HL-60 (cell line): ENCODE measurements at regions not wholly inside any gene's neighbourhood (a gene's known extent, or its start where the extent isn't known, plus 50 kb on each side); places are given as distances from the start of the nearest gene placed in this dataset.

Source experiments
- DNase-seq, 2 experiments: peaks; one replicate each; pipeline ENCODE4 v3.0.0-alpha.2; 2010 to 2020; ENCODE audit warnings: low read depth in 1 of 2, low spot score in 1 of 2
- H3K27ac ChIP-seq: fragments of 250-450 bp; sonication (Bioruptor Pico); replicated peaks from 2 replicates; pipeline ENCODE4 v1.5.1; 2020; ENCODE audit warnings: mild to moderate bottlenecking, moderate library complexity
- H3K27me3 ChIP-seq: fragments of 250-450 bp; sonication (Bioruptor Pico); 2 replicates; pipeline ENCODE4 v1.5.1; 2021; ENCODE audit warnings: mild to moderate bottlenecking, moderate library complexity; ENCODE audit not compliant: insufficient read depth, poor library complexity, severe bottlenecking
- H3K4me3 ChIP-seq: replicated peaks from 2 replicates; pipeline ENCODE4 v1.5.1; 2011; ENCODE audit warnings: mild to moderate bottlenecking, control low read depth, low read length; ENCODE audit not compliant: insufficient read depth
- GABPA ChIP-seq: IDR thresholded peaks from 2 replicates; pipeline ENCODE4 v1.6.1; 2012; ENCODE audit warnings: low read depth
- POLR2AphosphoS5 ChIP-seq: IDR thresholded peaks from 2 replicates; pipeline ENCODE4 v1.6.1; 2012; ENCODE audit warnings: low read depth
- SPI1 ChIP-seq: IDR thresholded peaks from 2 replicates; pipeline ENCODE4 v1.6.1; 2012; ENCODE audit warnings: low read depth, mild to moderate bottlenecking, borderline replicate concordance
- TF ChIP-seq, protein P1 (sequence below): IDR thresholded peaks from one replicate; pipeline ENCODE4 v1.5.1; 2011; ENCODE audit warnings: low read length, control low read depth, inconsistent platforms; ENCODE audit not compliant: insufficient read depth
- TF ChIP-seq, protein P2 (sequence below): IDR thresholded peaks from 2 replicates; pipeline ENCODE4 v1.6.1; 2012; ENCODE audit warnings: low read depth; ENCODE audit not compliant: insufficient replicate concordance

DNA sequence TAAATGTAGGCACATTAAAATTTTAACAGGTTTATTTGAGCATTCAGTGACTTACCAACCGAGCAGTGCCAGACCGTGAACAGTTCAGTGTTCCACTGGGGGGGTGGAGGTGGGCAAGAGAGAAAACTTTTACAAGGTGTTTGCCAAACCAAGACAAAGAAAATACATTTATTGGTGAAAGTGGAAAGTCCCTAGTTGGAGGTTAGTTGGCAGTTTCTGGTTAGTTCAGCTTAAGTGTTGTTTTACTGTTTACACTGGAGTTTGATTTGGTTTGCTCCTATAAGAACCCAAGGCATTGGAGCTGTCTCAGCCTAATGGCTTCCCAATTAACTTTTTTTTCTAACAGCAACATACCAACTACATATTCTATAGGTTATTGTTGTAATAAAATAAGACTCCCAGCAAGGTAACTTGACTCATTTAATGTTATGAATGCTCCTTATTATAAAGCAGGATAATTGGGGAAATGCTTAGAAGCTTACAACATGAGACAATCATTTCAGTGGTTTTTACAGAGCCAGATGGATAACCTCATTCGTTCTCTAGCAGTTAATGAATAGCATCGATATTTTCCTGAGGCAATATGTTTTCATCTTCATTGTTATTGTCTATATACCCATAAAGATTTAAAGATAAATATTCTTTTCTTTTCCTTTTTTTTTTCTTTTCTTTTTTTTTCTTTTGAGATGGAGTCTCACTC lies 115.8 kb downstream of the ETNK1 start:
- DNase-seq, result no peak
- Histone ChIP-seq H3K4me3 (no peak overlapping the region), H3K27me3 (no peaks in the 10 kb centered on the region), H3K27ac (no peak overlapping the region)
- TF ChIP-seq SPI1, result no peak
- TF ChIP-seq GABPA, result no peak
- TF ChIP-seq, protein P1, sequence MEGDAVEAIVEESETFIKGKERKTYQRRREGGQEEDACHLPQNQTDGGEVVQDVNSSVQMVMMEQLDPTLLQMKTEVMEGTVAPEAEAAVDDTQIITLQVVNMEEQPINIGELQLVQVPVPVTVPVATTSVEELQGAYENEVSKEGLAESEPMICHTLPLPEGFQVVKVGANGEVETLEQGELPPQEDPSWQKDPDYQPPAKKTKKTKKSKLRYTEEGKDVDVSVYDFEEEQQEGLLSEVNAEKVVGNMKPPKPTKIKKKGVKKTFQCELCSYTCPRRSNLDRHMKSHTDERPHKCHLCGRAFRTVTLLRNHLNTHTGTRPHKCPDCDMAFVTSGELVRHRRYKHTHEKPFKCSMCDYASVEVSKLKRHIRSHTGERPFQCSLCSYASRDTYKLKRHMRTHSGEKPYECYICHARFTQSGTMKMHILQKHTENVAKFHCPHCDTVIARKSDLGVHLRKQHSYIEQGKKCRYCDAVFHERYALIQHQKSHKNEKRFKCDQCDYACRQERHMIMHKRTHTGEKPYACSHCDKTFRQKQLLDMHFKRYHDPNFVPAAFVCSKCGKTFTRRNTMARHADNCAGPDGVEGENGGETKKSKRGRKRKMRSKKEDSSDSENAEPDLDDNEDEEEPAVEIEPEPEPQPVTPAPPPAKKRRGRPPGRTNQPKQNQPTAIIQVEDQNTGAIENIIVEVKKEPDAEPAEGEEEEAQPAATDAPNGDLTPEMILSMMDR, result no peak
- TF ChIP-seq POLR2AphosphoS5, result no peak
- TF ChIP-seq, protein P2, sequence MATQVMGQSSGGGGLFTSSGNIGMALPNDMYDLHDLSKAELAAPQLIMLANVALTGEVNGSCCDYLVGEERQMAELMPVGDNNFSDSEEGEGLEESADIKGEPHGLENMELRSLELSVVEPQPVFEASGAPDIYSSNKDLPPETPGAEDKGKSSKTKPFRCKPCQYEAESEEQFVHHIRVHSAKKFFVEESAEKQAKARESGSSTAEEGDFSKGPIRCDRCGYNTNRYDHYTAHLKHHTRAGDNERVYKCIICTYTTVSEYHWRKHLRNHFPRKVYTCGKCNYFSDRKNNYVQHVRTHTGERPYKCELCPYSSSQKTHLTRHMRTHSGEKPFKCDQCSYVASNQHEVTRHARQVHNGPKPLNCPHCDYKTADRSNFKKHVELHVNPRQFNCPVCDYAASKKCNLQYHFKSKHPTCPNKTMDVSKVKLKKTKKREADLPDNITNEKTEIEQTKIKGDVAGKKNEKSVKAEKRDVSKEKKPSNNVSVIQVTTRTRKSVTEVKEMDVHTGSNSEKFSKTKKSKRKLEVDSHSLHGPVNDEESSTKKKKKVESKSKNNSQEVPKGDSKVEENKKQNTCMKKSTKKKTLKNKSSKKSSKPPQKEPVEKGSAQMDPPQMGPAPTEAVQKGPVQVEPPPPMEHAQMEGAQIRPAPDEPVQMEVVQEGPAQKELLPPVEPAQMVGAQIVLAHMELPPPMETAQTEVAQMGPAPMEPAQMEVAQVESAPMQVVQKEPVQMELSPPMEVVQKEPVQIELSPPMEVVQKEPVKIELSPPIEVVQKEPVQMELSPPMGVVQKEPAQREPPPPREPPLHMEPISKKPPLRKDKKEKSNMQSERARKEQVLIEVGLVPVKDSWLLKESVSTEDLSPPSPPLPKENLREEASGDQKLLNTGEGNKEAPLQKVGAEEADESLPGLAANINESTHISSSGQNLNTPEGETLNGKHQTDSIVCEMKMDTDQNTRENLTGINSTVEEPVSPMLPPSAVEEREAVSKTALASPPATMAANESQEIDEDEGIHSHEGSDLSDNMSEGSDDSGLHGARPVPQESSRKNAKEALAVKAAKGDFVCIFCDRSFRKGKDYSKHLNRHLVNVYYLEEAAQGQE, result no peak

DNA sequence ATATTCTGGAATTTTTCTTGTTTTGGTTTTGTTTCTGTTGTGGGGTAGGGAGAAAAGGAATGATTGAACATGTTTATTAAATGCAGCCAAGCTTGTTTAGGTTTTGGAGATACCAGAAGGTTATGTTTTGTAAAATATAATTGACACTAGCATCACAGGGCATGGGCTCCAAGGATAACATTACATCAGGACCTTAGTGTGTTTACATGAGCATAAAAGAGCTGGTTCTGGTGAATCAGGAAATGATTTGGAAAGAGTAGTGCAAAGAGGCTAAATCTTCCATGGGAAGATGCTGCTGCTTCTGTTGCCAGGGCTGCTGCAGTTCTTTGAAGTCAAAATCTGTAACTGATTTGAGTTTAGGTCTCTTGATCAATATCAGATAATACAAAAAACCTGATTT lies 118.7 kb downstream of the ETNK1 start:
- Histone ChIP-seq H3K27ac (no peak overlapping the region), H3K27me3 (no peaks in the 10 kb centered on the region), H3K4me3 (no peak overlapping the region)
- no peak for DNase-seq
- TF ChIP-seq SPI1 (no peak), POLR2AphosphoS5 (no peak), GABPA (no peak)
- TF ChIP-seq, protein P1, result no peak

DNA sequence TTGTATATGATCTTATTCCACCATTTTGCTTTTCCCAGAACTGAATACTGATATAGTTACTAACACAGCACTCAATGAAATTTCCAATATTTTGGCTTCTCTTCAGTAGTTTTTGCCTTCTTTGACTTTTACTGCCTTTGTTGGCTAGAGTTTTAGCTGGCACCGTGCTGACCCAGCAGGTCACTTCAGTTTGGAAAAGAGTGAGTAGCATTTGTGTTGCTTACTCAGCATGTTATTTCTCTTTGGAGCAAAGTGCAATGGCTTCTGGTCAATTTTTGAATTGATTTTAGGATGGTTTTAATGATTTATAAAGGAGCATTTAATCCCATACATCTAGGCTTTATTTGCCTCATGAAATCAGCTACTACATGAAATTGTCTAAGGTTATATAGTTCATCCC lies 119.2 kb downstream of the ETNK1 start:
- no peaks in the 10 kb centered on the region for H3K27me3 ChIP-seq
- no peak overlapping the region for H3K4me3 ChIP-seq
- H3K27ac ChIP-seq, result no peak overlapping the region
- DNase-seq, result no peak
- TF ChIP-seq, protein P2, result no peak
- TF ChIP-seq GABPA, result no peak
- no peak for TF ChIP-seq POLR2AphosphoS5
- TF ChIP-seq, protein P1, result no peak
- TF ChIP-seq SPI1, result no peak

DNA sequence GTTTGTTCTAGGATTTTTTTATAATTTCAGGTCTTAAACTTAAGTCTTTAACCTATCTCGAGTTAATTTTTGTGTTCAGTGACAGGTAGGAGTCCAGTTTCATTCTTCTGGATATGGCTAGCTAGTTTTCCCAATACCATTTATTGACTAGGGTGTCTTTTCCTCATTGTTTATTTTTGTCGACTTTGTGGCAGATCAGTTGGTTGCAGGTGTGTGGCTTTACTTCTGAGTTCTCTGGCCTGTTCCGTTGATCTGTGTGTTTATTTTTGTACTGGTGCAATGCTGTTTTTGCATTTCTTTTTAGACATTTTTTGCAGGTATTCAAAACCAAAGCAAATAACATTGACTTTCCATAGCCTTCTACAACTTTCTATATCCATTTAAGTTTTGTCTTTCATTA lies 121.7 kb downstream of the ETNK1 start:
- H3K27me3 ChIP-seq, result no peaks in the 10 kb centered on the region
- no peak for DNase-seq
- no peak for TF ChIP-seq SPI1
- TF ChIP-seq, protein P1, result no peak
- TF ChIP-seq GABPA, result no peak
- TF ChIP-seq POLR2AphosphoS5, result no peak
- TF ChIP-seq, protein P2, result no peak
- no peak overlapping the region for H3K4me3 ChIP-seq
- no peak overlapping the region for H3K27ac ChIP-seq
